ENCODE measurements at regions not wholly inside any gene's neighbourhood (a gene's known extent, or its start where the extent isn't known, plus 50 kb on each side); places are given as distances from the start of the nearest gene placed in this dataset.

DNA sequence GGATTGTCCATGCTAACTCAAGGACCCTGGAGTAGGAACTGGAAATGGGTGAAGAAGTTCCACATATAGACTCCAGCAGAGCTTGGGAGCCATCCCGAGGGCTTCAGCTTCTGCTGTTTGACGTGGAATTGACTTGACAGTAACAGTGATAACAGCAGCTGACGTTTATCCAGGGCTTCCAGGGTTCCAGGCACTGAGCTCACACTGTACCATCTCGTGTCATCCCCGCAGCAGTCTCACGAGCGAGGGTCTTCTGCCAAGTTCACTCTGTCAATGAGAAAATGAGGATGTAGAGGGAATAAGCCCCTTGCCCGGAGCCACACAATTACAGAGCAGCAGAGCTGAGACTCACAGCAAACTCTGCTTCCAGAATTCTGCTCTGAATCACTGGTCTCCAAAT, 447.7 kb downstream of the SIPA1L2 start:
- TF ChIP-seq POLR2AphosphoS5 (IDR thresholded peaks at IDR 0.05; ENCODE audit: low read depth, low read length) (no peak), POLR2A (IDR thresholded peaks at IDR 0.05; ENCODE audit: control extremely low read depth in 1 of 2, low read depth in 2 of 2, low read length in 2 of 2) (no peak)

All from H1 (cell line).